Activated CD4-positive, alpha-beta T cell treated with anti-CD3 and anti-CD28 coated beads, Interleukin-2, amount 10 ng/mL, durations not matched to agents 24 days and 14 days (primary cell): ENCODE measurements at regions not wholly inside any gene's neighbourhood (a gene's known extent, or its start where the extent isn't known, plus 50 kb on each side); places are given as distances from the start of the nearest gene placed in this dataset.

Source experiments
- DNase-seq: peaks from one replicate; pipeline ENCODE4 v3.0.0; 2022
- H3K27ac Mint-ChIP-seq: one replicate; pipeline ENCODE4 v1.8.0; 2022; ENCODE audit warnings: mild to moderate bottlenecking, mixed read lengths
- H3K27me3 Mint-ChIP-seq: one replicate; pipeline ENCODE4 v1.8.0; 2022; ENCODE audit warnings: mixed read lengths
- H3K36me3 Mint-ChIP-seq: one replicate; pipeline ENCODE4 v1.8.0; 2022; ENCODE audit warnings: low read depth, mild to moderate bottlenecking, mixed read lengths
- H3K4me1 Mint-ChIP-seq: one replicate; pipeline ENCODE4 v1.8.0; 2021; ENCODE audit warnings: mixed read lengths
- H3K4me3 Mint-ChIP-seq: one replicate; pipeline ENCODE4 v1.8.0; 2022; ENCODE audit warnings: mild to moderate bottlenecking, moderate library complexity, mixed read lengths
- H3K9me3 Mint-ChIP-seq: one replicate; pipeline ENCODE4 v1.8.0; 2021; ENCODE audit warnings: mixed read lengths
- intact Hi-C: fragments of 100-400 bp; cut with micrococcal nuclease; formaldehyde crosslinking; loops from one replicate; pipeline ENCODE4 v1.15.1; 2023

GRCh38 chr12:88251798-88252197 lies 109.7 kb downstream of the TMTC3 start:
- no peaks in the 10 kb centered on the region for H3K4me1 Mint-ChIP-seq
- H3K36me3 Mint-ChIP-seq, result no peaks in the 10 kb centered on the region
- H3K9me3 Mint-ChIP-seq, result peaks cover 5% of the 10 kb centered on the region
- no peak overlapping the region for H3K4me3 Mint-ChIP-seq
- no peak overlapping the region for H3K27ac Mint-ChIP-seq
- DNase-seq, result no peak
- intact Hi-C loops, result no loop called here
- H3K27me3 Mint-ChIP-seq, result peaks cover 2% of the 10 kb centered on the region

GRCh38 chr12:88253371-88253978 lies 111.4 kb downstream of the TMTC3 start:
- no peak overlapping the region for H3K27ac Mint-ChIP-seq
- peaks cover 2% of the 10 kb centered on the region for H3K27me3 Mint-ChIP-seq
- no peaks in the 10 kb centered on the region for H3K36me3 Mint-ChIP-seq
- H3K4me3 Mint-ChIP-seq, result no peak overlapping the region
- peaks cover 5% of the 10 kb centered on the region for H3K9me3 Mint-ChIP-seq
- no peak for DNase-seq
- intact Hi-C loops, result no loop called here
- no peaks in the 10 kb centered on the region for H3K4me1 Mint-ChIP-seq

- no peaks in the 10 kb centered on the region for H3K36me3 Mint-ChIP-seq
- no peak overlapping the region for H3K4me3 Mint-ChIP-seq
- peaks cover 4% of the 10 kb centered on the region for H3K27me3 Mint-ChIP-seq
- H3K4me1 Mint-ChIP-seq, result no peaks in the 10 kb centered on the region
- intact Hi-C loops, result no loop called here
- H3K9me3 Mint-ChIP-seq, result peaks cover 10% of the 10 kb centered on the region
- DNase-seq, result no peak
- no peak overlapping the region for H3K27ac Mint-ChIP-seq
Measured at GRCh38 chr12:88255224-88255623, 113.1 kb downstream of the TMTC3 start.

GRCh38 chr12:88255847-88256246 lies 113.7 kb downstream of the TMTC3 start:
- intact Hi-C loops, result no loop called here
- Mint-ChIP-seq H3K27ac (no peak overlapping the region), H3K9me3 (peaks cover 10% of the 10 kb centered on the region), H3K4me1 (no peaks in the 10 kb centered on the region), H3K36me3 (no peaks in the 10 kb centered on the region), H3K27me3 (peaks cover 4% of the 10 kb centered on the region), H3K4me3 (no peak overlapping the region)
- DNase-seq, result no peak

GRCh38 chr12:88258396-88258795 lies 116.3 kb downstream of the TMTC3 start:
- intact Hi-C loops, result no loop called here

GRCh38 chr12:88266806-88267360 lies 124.8 kb downstream of the TMTC3 start:
- H3K9me3 Mint-ChIP-seq, result peaks cover 4% of the 10 kb centered on the region
- H3K27ac Mint-ChIP-seq, result no peak overlapping the region
- no peaks in the 10 kb centered on the region for H3K4me1 Mint-ChIP-seq
- H3K36me3 Mint-ChIP-seq, result no peaks in the 10 kb centered on the region
- no peak overlapping the region for H3K4me3 Mint-ChIP-seq
- intact Hi-C loops, result no loop called here
- no peak for DNase-seq
- H3K27me3 Mint-ChIP-seq, result no peaks in the 10 kb centered on the region

More at GRCh38 chr12:88258396-88258795, 116.3 kb downstream of the TMTC3 start:
- Mint-ChIP-seq H3K9me3 (peaks cover 10% of the 10 kb centered on the region), H3K27me3 (peaks cover 6% of the 10 kb centered on the region), H3K4me3 (no peak overlapping the region), H3K4me1 (no peaks in the 10 kb centered on the region), H3K36me3 (no peaks in the 10 kb centered on the region), H3K27ac (no peak overlapping the region)
- no peak for DNase-seq

- Mint-ChIP-seq H3K9me3 (peaks cover 4% of the 10 kb centered on the region), H3K27ac (no peak overlapping the region), H3K4me3 (no peak overlapping the region), H3K4me1 (no peaks in the 10 kb centered on the region), H3K27me3 (no peaks in the 10 kb centered on the region), H3K36me3 (no peaks in the 10 kb centered on the region)
- no peak for DNase-seq
- intact Hi-C loops, result no loop called here
Measured at GRCh38 chr12:88267630-88268029, 125.5 kb downstream of the TMTC3 start.

- Mint-ChIP-seq H3K27me3 (no peaks in the 10 kb centered on the region), H3K36me3 (no peaks in the 10 kb centered on the region), H3K9me3 (peaks cover 4% of the 10 kb centered on the region), H3K4me3 (no peak overlapping the region), H3K4me1 (no peaks in the 10 kb centered on the region), H3K27ac (no peak overlapping the region)
- DNase-seq, result no peak
- intact Hi-C loops, result no loop called here
Measured at GRCh38 chr12:88272456-88272855, 130.3 kb downstream of the TMTC3 start.

- Mint-ChIP-seq H3K27me3 (no peaks in the 10 kb centered on the region), H3K9me3 (peaks cover 4% of the 10 kb centered on the region)
Measured at GRCh38 chr12:88273450-88273849, 131.3 kb downstream of the TMTC3 start.

GRCh38 chr12:88273875-88274274 lies 131.8 kb downstream of the TMTC3 start:
- DNase-seq, result no peak
- Mint-ChIP-seq H3K9me3 (peaks cover 4% of the 10 kb centered on the region), H3K27ac (no peak overlapping the region), H3K27me3 (no peaks in the 10 kb centered on the region), H3K36me3 (no peaks in the 10 kb centered on the region), H3K4me3 (no peak overlapping the region), H3K4me1 (no peaks in the 10 kb centered on the region)
- intact Hi-C loops, result no loop called here

More at GRCh38 chr12:88273450-88273849, 131.3 kb downstream of the TMTC3 start:
- H3K27ac Mint-ChIP-seq, result no peak overlapping the region
- intact Hi-C loops, result no loop called here
- H3K4me3 Mint-ChIP-seq, result no peak overlapping the region
- DNase-seq, result no peak
- H3K4me1 Mint-ChIP-seq, result no peaks in the 10 kb centered on the region
- H3K36me3 Mint-ChIP-seq, result no peaks in the 10 kb centered on the region

- no peak overlapping the region for H3K27ac Mint-ChIP-seq
- DNase-seq, result no peak
- no peaks in the 10 kb centered on the region for H3K27me3 Mint-ChIP-seq
- intact Hi-C loops, result no loop called here
- peaks cover 4% of the 10 kb centered on the region for H3K4me1 Mint-ChIP-seq
- H3K9me3 Mint-ChIP-seq, result peaks cover 21% of the 10 kb centered on the region
- H3K36me3 Mint-ChIP-seq, result no peaks in the 10 kb centered on the region
- no peak overlapping the region for H3K4me3 Mint-ChIP-seq
Measured at GRCh38 chr12:88291498-88292131, 149.5 kb downstream of the TMTC3 start.

- Mint-ChIP-seq H3K27ac (peak overlapping the region; percentile 87), H3K4me3 (peak overlapping the region; percentile 52), H3K9me3 (peaks cover 18% of the 10 kb centered on the region), H3K4me1 (peaks cover 26% of the 10 kb centered on the region), H3K36me3 (no peaks in the 10 kb centered on the region), H3K27me3 (no peaks in the 10 kb centered on the region)
- intact Hi-C loops, result loop anchor here (2.0 to 5.0 kb wide), 3 partner anchors 864 to 1411 kb away; partner anchors contain the start of gene ATP2B1
- no peak for DNase-seq
Measured at GRCh38 chr12:88298014-88298682, 156.0 kb downstream of the TMTC3 start.

GRCh38 chr12:88298761-88299242 lies 156.7 kb downstream of the TMTC3 start:
- Mint-ChIP-seq H3K4me1 (peaks cover 26% of the 10 kb centered on the region), H3K36me3 (no peaks in the 10 kb centered on the region), H3K4me3 (peak overlapping the region; percentile 52), H3K9me3 (peaks cover 15% of the 10 kb centered on the region), H3K27me3 (no peaks in the 10 kb centered on the region), H3K27ac (peak overlapping the region; percentile 87)
- intact Hi-C loops, result loop anchor here (1.0 to 5.0 kb wide), 8 partner anchors 57 to 1410 kb away; partner anchors contain the start of genes ATP2B1, CEP290 and TMTC3
- DNase-seq, result peak; percentile 55
